ENCODE measurements at regions not wholly inside any gene's neighbourhood (a gene's known extent, or its start where the extent isn't known, plus 50 kb on each side); places are given as distances from the start of the nearest gene placed in this dataset.

GRCh38 chr5:7955476-7955875 lies 86.5 kb downstream of the MTRR start:
- DNase-seq (ENCODE audit: low read depth in 4 of 4, low spot score in 3 of 4), result no peak

DNA sequence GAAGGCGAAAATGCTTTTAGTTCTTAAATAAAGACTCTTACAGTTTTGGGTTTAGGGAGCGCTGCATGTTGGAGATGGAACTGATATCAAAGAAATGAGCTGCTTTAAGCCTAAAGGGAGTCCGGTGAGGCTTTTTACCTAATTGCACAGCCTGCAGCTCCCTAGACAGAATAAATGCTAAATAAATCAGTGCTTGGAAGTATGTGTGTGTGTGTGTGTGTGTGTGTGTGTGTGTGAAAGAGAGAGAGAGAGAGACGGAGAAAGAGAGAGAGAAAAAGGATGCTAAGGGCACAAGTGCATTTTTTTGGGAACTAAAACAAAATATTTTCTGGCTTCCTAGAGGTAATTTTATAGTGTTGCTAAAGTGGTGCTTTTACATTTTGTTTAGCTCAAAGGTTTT lies 88.4 kb downstream of the MTRR start:
- no peak for DNase-seq (ENCODE audit: low read depth in 4 of 4, low spot score in 3 of 4)

- no peak for DNase-seq (ENCODE audit: low read depth in 4 of 4, low spot score in 3 of 4)
Observed at GRCh38 chr5:7960142-7960541, 91.2 kb downstream of the MTRR start.

GRCh38 chr5:7961540-7961939 lies 92.6 kb downstream of the MTRR start:
- no peak for DNase-seq (ENCODE audit: low read depth in 4 of 4, low spot score in 3 of 4)

GRCh38 chr5:7970816-7971215 lies 101.9 kb downstream of the MTRR start:
- DNase-seq (ENCODE audit: low read depth in 4 of 4, low spot score in 3 of 4), result no peak

DNA sequence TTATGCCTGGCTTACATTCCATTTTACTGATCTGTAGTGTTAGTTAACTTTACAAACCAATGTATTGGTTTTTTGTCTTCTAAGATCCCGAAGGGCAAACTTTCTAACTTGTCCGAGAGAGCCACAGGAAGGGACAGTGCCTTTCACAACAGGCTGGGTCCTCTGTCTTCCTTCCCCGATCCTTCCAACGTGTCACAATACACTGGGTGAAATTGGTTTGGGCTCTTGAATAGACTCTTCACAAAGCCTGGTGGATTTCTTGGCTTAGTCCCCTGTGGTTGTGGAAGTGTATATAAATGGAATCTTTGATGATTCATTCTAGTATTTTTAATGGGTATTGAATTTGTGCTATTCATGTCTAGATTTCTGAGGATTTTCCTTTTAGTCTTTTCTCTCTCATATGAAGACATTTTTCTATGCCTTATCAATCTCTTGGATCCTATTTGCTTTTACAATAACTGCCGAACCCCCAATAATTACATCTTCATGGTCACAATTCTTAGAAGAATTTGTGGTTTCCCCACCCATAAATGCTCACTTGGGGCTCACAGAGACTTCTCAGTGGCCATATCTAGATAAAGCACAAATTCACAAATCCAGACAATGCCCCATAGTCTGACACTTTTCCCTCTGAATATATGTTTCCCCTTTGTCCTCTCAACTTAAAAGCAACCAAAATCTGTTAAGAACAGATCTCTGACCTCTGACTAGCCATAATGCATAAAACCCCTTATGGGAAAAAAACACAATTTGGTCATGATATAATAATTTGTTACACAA lies 107.7 kb downstream of the MTRR start:
- DNase-seq (ENCODE audit: low read depth in 4 of 4, low spot score in 3 of 4), result no peak

DNA sequence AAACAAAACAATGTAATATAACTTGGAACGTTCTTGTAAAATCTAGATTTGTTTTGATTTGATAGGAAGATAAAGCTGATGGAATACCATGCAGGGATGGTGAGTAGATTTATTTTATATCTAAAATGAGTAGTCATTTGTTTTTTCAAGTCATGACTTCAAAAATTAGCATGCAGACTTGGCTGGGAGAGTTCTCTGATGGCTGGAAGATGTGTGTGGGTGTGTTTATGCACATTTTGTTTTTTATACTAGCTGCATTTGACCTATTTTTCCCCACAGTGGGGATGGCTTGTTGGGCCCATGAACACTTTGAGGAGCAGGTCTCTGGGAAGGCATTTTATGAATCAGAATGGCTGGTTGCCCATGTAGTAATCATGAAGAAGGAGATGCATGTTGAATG lies 109.2 kb downstream of the MTRR start:
- no peak for DNase-seq (ENCODE audit: low read depth in 4 of 4, low spot score in 3 of 4)

GRCh38 chr5:7978991-7979390 lies 110.0 kb downstream of the MTRR start:
- no peak for DNase-seq (ENCODE audit: low read depth in 4 of 4, low spot score in 3 of 4)

GRCh38 chr5:7980881-7981280 lies 111.9 kb downstream of the MTRR start:
- no peak for DNase-seq (ENCODE audit: low read depth in 4 of 4, low spot score in 3 of 4)

DNA sequence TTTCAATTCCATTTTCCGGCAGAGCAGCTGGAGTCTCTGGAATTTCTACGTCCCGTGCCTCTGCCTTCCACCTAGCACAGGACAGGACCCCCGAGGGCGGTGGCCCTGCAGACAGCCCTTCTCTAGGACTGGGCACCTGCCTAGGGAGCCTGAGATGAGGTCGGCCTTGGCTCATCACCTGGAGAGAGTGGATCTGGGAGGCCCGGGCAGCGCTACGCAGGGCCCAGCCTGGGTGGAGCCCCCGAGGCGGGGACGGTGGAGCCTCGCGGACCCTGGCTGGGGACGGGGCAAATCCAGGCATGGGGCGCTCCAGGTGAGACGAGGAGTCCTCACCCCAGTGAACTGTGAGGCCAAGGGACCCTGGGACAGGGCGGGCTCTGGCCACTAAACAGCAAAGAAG lies 114.5 kb downstream of the MTRR start:
- DNase-seq (ENCODE audit: low read depth in 4 of 4, low spot score in 3 of 4), result no peak

- DNase-seq (ENCODE audit: low read depth in 4 of 4, low spot score in 3 of 4), result no peak
Observed at GRCh38 chr5:7991125-7991821, 122.3 kb downstream of the MTRR start.

- DNase-seq (ENCODE audit: low read depth in 4 of 4, low spot score in 3 of 4), result no peak
Observed at GRCh38 chr5:7995688-7996294, 126.8 kb downstream of the MTRR start.

- peak in 2 of 4 donors; percentile 23 to 29 for DNase-seq (ENCODE audit: low read depth in 4 of 4, low spot score in 3 of 4)
Observed at GRCh38 chr5:8005416-8005815, 136.5 kb downstream of the MTRR start.

GRCh38 chr5:8012131-8012977 lies 143.4 kb downstream of the MTRR start:
- no peak for DNase-seq (ENCODE audit: low read depth in 4 of 4, low spot score in 3 of 4)

DNA sequence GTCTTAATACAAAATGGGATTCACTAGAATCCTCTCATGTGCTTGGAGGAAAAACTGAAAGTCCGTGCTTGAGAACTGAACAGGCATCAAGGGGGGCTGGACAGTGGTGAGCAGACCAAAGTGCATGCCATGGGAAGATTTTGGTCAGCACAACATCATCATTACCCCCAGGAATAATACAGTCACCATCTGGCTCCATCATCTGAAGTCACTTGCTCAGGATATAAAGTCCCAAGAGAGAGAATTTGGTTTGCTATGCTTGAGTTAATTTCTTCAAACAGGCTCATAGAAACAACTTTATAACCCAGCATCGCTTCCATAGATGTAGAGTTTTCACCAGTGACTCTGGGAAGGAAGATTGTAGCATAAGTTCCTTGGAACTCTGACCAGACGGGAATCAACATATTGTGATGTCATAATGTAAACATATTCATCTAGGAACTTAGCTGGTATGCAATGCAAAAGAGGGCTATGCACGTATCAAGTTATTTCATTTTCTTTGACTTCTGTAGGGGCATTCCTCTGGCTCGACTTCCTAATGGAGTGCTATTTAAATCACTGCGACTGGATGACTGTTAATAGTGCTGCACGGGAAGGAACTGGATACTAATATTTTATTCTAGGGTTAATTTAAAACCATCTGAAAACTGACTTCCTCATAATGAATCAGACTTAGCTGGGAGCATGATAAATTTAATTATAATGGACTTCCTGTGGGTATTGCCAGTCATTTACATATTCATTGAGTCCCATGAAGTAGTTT lies 145.2 kb downstream of the MTRR start:
- DNase-seq (ENCODE audit: low read depth in 4 of 4, low spot score in 3 of 4), result no peak

DNA sequence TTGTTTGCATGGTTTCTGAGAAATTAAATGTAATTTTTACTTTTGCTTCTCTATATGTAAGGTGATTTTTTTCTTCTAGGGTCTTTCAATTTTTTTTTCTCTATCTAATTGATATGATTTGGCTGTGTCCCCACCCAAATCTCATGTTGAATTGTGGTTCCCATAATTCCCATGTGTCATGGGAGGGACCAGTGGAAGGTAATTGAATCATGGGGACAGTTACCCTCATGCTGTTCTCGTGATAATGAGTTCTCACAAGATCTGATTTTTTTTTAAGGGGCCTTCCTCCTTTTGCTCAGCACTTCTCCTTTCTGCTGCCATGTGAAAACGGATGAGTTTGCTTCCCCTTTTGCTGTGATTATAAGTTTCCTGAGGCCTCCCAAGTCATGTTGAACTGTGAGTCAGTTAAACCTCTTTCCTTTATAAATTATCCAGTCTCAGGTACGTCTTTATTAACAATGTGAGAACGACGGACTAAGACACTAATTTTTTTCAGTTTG lies 150.8 kb downstream of the MTRR start:
- no peak for DNase-seq (ENCODE audit: low read depth in 4 of 4, low spot score in 3 of 4)

DNA sequence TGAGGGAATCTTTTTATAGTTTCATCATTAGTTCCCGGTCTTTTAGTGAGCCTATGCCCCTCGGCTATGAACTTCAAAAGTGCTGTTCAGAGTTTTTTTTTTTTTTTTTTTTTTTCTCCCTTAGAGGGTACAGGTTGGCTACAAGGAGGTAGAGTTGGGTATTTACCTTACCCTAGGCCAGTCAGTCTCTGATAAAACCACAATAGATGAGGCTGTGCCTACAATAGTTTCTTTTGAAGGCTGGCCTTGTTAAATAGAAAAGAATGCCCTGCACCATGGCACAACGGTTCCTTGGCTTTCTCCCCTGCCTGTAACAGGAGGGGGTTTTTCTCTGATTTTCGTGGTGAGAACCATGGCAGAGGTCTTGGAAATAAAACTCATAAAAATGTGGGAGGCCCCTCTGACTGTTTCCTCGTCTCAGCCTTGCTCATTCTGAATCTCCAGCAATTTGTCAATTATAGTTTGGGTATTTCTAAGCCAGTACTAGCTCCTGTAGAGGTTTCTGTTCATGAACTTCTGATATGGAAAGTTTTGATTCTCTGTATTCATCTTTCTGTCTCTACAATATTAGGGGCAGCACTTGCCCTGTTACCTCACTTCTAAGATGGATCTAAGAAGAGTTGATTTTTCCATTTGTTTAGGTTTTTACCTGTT lies 152.0 kb downstream of the MTRR start:
- DNase-seq (ENCODE audit: low read depth in 4 of 4, low spot score in 3 of 4), result no peak

- DNase-seq (ENCODE audit: low read depth in 4 of 4, low spot score in 3 of 4), result no peak
Observed at GRCh38 chr5:8028243-8028642, 159.3 kb downstream of the MTRR start.

DNA sequence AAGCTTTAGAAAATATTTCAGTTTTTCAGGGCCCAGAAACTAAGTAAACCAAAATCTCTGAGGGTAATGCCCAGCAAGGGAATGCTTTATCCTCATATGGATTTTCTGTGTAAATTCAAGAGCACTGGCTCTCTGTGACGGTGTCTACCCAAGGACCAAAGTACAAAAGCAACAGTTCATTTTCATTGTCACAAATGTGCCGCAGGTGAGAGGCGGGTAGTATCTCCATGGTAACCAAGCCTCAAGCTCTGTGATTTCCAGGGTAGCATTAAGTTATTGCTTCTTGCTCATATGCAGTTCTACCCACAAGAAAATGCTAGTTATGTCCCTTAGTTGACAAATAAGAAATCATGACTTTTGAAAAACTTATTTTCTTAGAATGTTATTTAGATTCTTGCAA lies 164.3 kb downstream of the MTRR start:
- no peak for DNase-seq (ENCODE audit: low read depth in 4 of 4, low spot score in 3 of 4)

DNA sequence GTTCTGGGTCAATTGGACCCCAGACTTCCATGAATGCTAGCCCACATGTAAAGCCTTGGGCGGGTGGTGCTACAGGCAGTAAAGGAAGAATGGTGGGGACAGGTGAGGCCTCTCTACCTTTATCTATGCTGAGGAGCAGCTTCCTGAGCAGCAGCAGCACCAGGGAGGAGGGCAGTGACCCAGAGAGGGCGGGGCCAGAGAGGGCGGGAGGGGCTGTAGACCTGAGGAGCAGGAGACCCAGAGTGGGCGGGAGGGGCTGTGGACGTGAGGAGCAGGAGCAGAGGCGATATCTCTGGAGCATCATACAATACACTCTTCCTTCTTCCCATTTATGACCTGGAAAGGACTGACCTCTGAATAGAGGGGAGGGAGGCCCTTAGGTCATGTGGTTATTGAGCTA lies 165.9 kb downstream of the MTRR start:
- DNase-seq (ENCODE audit: low read depth in 4 of 4, low spot score in 3 of 4), result no peak

Data from right renal pelvis (tissue), 4 donors.